Fibroblast of gingiva (primary cell): ENCODE measurements at regions not wholly inside any gene's neighbourhood (a gene's known extent, or its start where the extent isn't known, plus 50 kb on each side); places are given as distances from the start of the nearest gene placed in this dataset.
"Not testable (repeated sequence)": the region's sequence is repeated elsewhere in the genome, so short reads cannot be mapped to it uniquely, and the experiment has no call there.

Experiments
- DNase-seq: peaks from one replicate; pipeline ENCODE4 v3.0.0-alpha.2; 2011; ENCODE audit warnings: low read depth

DNA sequence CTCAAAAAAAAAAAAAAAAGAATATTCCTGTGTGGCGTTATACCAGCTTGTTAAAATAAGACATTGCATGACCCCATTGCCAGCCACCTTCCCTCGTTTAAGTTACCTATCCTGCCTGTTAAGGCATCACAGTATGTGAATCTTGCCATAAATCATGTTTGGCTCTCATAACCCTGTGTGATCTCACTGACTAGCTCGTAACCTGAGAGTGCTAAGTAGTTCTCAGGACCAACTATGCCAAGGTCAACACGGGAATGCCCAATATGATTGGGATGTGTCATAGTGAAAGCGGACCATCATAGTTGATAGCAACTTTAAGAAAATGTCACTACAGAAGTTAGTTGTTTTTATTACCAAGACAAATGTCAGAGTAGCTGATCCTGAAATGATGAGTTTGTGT is 796.8 kb upstream of the CDH18 start:
- DNase-seq, result not testable (repeated sequence)

GRCh38 chr5:20783484-20783883 is 795.5 kb upstream of the CDH18 start:
- DNase-seq, result not testable (repeated sequence)

DNA sequence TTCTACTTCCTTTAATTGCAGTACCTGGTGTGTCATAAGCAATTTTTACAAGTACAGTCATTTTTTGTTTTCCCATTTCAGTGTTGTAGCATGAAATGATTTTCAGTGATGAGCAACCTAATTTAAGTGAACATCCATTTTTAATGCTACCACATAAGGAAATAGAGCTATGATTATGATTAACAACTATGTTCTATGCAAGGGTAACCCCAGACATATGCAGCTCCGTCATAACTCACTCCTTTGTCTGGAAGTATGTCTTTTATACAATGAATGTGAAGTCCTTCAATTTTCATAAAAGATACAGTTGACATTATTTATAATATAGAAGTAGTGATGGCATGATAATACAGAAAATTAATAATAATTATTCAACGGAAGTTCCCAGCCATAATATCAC is 783.3 kb upstream of the CDH18 start:
- DNase-seq, result not testable (repeated sequence)

DNA sequence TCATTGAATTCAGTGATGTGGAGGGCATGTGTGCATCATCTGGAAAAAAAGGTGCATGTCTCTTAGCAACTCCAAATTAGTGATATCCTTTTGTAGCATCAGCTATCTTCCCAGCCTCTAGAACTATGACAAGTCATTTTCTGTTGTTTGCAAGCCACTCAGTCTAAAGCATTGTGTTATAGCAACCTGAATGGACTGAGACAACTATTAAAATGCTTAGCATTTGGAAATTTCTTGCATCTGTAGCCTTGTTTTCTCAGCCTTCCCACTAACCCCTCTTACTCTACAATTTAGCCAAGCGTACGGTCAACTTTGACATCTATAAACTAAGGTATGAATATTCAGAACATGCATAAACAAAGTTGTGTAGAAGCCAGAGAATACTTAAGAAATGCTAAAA is 777.1 kb upstream of the CDH18 start:
- not testable (repeated sequence) for DNase-seq

GRCh38 chr5:20759459-20759858 is 771.5 kb upstream of the CDH18 start:
- not testable (repeated sequence) for DNase-seq

GRCh38 chr5:20752179-20752578 is 764.2 kb upstream of the CDH18 start:
- not testable (repeated sequence) for DNase-seq

GRCh38 chr5:20735715-20736114 is 747.7 kb upstream of the CDH18 start:
- not testable (repeated sequence) for DNase-seq

- not testable (repeated sequence) for DNase-seq
Observed at GRCh38 chr5:20732223-20732622, 744.2 kb upstream of the CDH18 start.

DNA sequence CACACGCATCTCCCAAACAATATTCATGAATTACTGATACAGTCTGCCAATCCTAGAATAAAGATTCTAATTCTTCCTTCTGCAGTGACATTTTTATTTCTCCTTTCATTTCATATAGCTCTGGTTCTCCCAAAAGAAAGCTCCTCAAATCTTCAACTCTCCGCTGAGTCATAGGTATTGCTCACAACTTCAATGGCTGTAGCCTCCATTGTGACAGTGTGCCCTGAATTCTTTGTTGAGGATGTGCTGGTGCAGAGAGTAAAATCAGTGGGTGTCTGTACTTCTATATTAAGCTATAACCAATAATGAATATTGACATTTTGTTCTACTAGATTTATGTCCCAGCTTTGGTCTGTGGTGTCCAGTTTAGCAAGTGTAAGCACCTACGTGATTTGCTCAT is 733.3 kb upstream of the CDH18 start:
- not testable (repeated sequence) for DNase-seq

- not testable (repeated sequence) for DNase-seq
Observed at GRCh38 chr5:20711520-20712155, 723.6 kb upstream of the CDH18 start.

- DNase-seq, result not testable (repeated sequence)
Observed at GRCh38 chr5:20707634-20708033, 719.6 kb upstream of the CDH18 start.

DNA sequence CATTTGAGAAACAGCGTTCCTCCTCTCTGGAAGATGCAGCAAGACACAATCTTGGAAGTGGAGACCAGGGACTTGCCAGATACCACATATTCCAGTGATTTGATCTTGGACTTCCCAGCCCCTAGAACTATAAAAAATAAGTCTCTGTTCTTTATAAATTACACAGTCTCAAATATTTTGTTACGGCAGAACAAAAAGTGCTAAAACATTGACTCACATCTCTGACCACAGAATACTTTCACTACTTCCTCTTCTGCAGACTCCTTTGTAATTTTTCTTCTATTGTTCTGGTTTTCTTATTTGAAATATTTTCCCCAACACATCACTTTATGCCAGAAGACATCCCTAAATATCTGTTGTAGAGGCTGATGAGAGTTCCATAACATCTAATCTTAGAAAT is 706.1 kb upstream of the CDH18 start:
- DNase-seq, result no peak

DNA sequence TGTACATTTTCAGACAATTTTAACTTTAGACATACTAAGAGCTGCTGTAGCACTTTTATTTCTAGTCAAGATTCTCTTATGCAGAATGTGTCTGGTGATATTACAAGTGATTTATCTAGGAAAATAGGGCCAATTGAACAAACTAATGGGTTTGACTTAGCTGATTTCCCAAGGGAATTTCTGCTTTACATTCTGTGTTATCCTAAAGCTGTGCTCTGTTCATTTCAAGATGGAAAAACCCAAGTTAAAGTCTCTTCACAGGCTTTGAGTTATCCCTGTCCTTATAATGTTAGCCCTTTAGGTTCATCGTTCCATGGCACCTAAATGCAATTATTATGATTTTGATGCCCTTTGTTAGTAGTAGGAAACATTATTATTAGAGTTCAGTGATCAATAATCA is 704.9 kb upstream of the CDH18 start:
- DNase-seq, result no peak

- no peak for DNase-seq
Observed at GRCh38 chr5:20683241-20683940, 695.4 kb upstream of the CDH18 start.

- no peak for DNase-seq
Observed at GRCh38 chr5:20680718-20681302, 692.8 kb upstream of the CDH18 start.

- peak; percentile 14 for DNase-seq
Observed at GRCh38 chr5:20678814-20679298, 690.9 kb upstream of the CDH18 start.

DNA sequence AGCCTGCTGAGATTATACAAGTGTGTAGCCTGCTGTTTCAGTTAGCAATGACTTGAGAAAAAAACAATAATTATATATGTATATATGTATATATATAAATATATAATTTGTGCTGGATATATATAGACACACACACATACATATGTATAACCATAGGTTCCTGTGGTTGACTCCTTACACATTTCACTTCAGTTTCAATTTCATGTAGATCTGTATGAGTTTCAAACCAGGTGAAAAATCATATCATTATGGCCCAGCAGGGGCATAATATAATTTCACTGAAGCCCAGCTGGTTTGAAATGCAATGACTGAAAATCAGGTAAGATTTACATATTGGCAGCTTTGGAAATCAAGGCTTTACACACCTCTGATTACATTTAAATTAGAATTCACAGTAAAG is 690.4 kb upstream of the CDH18 start:
- DNase-seq, result no peak

- no peak for DNase-seq
Observed at GRCh38 chr5:20660588-20660987, 672.6 kb upstream of the CDH18 start.

DNA sequence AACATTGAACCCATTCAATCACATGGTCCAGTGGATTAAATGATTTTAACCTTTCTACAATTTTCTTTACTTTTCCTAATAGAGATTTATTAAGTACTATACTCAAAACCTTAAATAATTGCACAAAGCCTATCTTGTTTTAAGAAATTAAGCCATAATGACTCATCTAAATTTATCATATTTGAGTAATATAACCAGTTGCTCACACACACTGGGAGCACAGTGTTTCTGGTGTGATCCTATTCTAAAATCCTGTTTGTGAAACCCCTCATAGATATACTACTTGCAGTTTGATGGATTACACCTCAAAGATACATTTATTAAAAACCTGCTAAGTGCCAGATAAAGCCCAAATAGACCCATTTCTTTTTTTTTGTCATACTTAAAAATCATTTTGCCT is 668.3 kb upstream of the CDH18 start:
- DNase-seq, result no peak

GRCh38 chr5:20655211-20655610 is 667.2 kb upstream of the CDH18 start:
- DNase-seq, result no peak

GRCh38 chr5:20654746-20655145 is 666.7 kb upstream of the CDH18 start:
- no peak for DNase-seq

DNA sequence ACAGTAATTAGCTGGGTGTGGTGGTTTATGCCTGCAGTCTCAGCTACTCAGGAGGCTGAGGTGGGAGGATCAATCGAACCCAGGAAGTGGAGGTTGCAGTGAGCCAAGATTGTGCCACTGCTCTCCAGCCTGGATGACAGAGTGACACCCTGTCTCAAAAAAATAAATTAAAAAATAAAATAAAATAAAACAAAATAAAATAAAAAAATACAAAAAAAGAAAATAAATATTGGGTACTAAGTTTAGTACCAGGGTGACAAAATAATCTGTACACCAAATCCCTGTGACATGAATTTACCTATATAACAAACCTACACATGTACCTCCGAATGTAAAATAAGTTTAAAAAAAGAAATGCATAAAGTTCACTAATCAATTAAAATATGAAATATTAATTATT is 666.0 kb upstream of the CDH18 start:
- no peak for DNase-seq

- no peak for DNase-seq
Observed at GRCh38 chr5:20649966-20650365, 662.0 kb upstream of the CDH18 start.
